ENCODE measurements at regions not wholly inside any gene's neighbourhood (a gene's known extent, or its start where the extent isn't known, plus 50 kb on each side); places are given as distances from the start of the nearest gene placed in this dataset.
"Not testable (repeated sequence)": the region's sequence is repeated elsewhere in the genome, so short reads cannot be mapped to it uniquely, and the experiment has no call there.

DNA sequence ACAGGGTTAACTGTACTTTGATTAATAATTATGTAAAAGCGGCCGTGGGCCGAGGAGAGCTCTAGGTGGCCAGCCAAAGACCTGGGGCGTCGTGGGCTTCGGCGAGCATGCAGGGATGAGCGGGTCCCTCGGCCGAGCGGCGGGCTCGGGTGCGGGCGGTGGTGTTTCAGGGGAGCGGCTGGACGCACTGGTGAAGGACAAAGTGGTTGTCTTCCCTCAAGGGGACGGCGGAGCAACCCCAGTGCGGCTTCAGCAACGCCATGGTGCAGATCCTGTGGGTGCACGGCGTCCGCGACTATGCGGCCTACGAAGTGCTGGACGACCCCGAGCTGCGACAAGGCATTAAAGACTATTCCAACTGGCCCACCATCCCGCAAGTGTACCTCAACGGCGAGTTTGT lies 103.0 kb upstream of the C1GALT1C1 start:
- TF ChIP-seq, protein P1, sequence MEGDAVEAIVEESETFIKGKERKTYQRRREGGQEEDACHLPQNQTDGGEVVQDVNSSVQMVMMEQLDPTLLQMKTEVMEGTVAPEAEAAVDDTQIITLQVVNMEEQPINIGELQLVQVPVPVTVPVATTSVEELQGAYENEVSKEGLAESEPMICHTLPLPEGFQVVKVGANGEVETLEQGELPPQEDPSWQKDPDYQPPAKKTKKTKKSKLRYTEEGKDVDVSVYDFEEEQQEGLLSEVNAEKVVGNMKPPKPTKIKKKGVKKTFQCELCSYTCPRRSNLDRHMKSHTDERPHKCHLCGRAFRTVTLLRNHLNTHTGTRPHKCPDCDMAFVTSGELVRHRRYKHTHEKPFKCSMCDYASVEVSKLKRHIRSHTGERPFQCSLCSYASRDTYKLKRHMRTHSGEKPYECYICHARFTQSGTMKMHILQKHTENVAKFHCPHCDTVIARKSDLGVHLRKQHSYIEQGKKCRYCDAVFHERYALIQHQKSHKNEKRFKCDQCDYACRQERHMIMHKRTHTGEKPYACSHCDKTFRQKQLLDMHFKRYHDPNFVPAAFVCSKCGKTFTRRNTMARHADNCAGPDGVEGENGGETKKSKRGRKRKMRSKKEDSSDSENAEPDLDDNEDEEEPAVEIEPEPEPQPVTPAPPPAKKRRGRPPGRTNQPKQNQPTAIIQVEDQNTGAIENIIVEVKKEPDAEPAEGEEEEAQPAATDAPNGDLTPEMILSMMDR (IDR thresholded peaks at IDR 0.05), result no peak
- DNase-seq (ENCODE audit: low spot score) (no peak), ATAC-seq (ENCODE audit: low FRiP score) (no peak)

DNA sequence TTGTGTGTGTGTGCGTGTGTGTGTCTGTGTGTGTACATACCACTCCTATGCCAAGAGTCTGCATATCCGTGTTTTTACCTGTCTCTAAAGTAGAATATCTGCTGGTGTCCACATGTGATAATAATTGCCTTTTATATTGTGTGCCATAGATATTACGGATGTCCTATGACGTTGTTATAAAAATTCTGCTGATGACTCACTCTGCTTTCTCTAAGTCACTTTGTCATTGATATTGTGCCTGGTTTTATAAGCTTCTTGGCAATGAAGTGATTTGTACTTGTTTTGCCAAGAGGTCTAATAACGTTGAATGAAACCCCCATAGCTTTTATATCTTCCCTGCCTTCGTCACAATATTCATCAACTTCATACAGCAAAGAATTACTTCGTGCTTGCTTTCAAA lies 102.6 kb upstream of the C1GALT1C1 start:
- TF ChIP-seq, protein P1 (IDR thresholded peaks at IDR 0.05), result no peak
- DNase-seq (ENCODE audit: low spot score) (no peak), ATAC-seq (ENCODE audit: low FRiP score) (no peak)

DNA sequence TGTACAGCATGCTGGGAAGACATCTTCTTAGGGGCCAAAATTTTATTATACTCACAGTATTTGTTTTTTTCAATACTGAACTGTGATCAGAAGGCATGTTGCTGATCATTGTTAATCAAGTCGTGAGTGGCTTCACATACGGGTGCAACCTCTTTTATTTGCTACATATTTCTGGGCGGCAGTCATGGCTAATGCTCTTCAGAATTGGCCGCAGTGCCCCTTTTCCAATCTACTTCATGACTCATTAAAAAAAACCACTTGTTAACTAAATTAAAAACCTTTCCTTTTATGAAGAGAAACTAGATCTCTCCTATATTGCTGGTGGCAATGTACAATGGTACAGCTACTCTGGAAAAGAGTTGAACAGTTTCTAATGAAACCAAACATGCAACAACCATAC lies 101.5 kb upstream of the C1GALT1C1 start:
- DNase-seq (ENCODE audit: low spot score), result no peak
- TF ChIP-seq, protein P1 (IDR thresholded peaks at IDR 0.05), result no peak
- no peak for ATAC-seq (ENCODE audit: low FRiP score)

DNA sequence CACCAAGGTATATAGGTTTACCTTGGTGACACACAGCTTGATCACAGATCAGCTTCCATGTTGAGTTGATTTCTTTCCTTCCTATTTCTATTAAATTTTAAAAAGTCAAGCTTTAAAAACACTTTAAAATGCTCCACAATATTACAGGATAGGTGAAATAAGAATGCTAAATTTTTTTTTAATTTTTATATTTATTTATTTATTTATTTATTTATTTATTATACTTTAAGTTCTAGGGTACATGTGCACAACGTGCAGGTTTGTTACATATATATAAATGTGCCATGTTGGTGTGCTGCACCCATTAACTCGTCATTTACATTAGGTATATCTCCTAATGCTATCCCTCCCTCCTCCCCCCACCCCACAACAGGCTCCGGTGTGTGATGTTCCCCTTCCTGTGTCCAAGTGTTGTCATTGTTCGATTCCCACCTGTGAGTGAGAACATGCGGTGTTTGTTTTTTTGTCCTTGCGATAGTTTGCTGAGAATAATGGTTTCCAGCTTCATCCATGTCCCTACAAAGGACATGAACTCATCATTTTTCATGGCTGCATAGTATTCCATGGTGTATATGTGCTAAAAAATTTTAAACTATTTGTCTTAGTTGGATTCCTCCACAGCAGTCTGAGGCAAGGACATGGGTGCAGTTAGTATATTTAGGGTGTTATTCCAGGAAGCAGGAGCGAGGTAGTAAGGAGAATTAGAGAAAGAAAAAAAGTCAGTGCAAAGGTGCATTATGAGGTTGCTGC lies 99.8 kb upstream of the C1GALT1C1 start:
- ATAC-seq (ENCODE audit: low FRiP score); DNase-seq (ENCODE audit: low spot score): not testable (repeated sequence)

DNA sequence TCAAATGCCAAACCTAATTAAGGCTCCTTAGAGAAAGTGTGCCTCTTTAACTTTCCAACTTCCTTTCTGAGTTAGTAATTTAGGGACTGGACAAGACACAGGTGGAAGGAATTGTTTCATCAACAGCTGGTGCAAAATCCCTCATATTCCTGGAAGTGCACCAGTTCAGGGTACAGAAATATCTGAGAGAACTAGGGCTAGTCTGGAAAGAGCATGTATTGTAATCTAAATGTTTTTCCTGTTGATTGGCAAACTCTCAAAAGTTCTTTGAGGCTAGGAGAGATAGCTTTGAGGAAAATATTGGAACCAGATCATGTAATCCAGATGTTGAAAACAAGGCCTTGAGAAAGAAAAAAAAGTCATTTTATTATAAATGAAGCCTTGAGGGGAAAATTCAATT lies 98.1 kb upstream of the C1GALT1C1 start:
- ATAC-seq (ENCODE audit: low FRiP score), result no peak
- DNase-seq (ENCODE audit: low spot score), result no peak
- TF ChIP-seq, protein P1 (IDR thresholded peaks at IDR 0.05), result no peak

DNA sequence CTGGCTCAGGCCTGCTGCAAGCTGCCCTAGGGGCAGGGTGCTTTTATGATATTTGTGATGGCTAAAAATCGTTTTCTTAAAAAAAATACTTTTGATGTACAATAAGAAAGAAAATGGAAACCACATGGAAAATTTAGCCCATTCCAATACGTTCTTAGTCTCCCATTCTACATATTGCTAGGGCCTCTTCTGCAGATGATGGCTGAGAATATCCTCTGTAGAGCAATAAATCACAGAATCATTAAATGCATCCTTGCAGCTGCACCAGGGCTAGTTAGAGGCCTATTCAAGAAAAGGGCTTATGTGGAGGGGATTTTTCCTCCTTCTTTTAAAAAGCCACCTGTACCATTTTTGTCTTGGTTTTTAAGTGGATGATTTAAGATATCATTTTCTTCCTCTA lies 97.6 kb upstream of the C1GALT1C1 start:
- TF ChIP-seq, protein P1 (IDR thresholded peaks at IDR 0.05), result no peak
- DNase-seq (ENCODE audit: low spot score) (no peak), ATAC-seq (ENCODE audit: low FRiP score) (no peak)

DNA sequence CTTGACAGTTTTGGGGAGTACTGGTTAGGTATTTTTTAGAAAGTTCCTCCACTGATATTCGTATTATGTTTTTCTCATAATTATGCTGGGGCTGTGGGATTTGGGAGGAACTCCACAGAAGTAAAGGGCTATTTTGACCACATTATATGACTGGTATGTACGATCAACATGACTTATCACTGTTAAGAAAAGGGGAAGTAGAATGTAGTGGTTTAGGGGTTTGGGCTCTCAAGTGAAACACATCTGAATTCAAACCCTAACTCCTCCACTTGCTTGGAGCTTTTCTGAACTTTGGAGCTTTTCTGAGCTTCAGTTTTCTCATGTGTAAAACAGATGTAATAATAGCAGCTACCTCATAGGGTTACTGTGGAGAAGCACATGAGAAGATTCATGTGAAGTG lies 96.4 kb upstream of the C1GALT1C1 start:
- DNase-seq (ENCODE audit: low spot score) (no peak), ATAC-seq (ENCODE audit: low FRiP score) (no peak)

More for the DNA sequence above, 96.4 kb upstream of the C1GALT1C1 start:
- TF ChIP-seq, protein P1 (IDR thresholded peaks at IDR 0.05), result no peak

Measured in omental fat pad (tissue), 3 donors.